Panc1 (cell line): ENCODE measurements at regions not wholly inside any gene's neighbourhood (a gene's known extent, or its start where the extent isn't known, plus 50 kb on each side); places are given as distances from the start of the nearest gene placed in this dataset.

Experiments
- POLR2AphosphoS5 ChIP-seq: IDR thresholded peaks from 2 replicates; pipeline ENCODE4 v1.6.1; 2012; ENCODE audit warnings: mild to moderate bottlenecking, low read depth, low read length, moderate library complexity
- SIN3A ChIP-seq: IDR thresholded peaks from 2 replicates; pipeline ENCODE4 v1.6.1; 2012; ENCODE audit warnings: low read depth, mild to moderate bottlenecking, low read length, moderate library complexity, borderline replicate concordance; ENCODE audit not compliant: insufficient read depth
- TF ChIP-seq, protein P1 (sequence below): fragments of 450-650 bp; IDR thresholded peaks from 2 replicates; pipeline ENCODE4 v1.5.1; 2017; ENCODE audit warnings: mild to moderate bottlenecking
- TF ChIP-seq, protein P2 (sequence below), 2 experiments: IDR thresholded peaks; 2 replicates each; pipeline ENCODE4 v1.6.1; 2011 to 2012; ENCODE audit warnings: low read depth in 2 of 2, control low read depth in 1 of 2, low read length in 1 of 2, mild to moderate bottlenecking in 1 of 2, moderate library complexity in 1 of 2; ENCODE audit not compliant: insufficient read depth in 1 of 2

DNA sequence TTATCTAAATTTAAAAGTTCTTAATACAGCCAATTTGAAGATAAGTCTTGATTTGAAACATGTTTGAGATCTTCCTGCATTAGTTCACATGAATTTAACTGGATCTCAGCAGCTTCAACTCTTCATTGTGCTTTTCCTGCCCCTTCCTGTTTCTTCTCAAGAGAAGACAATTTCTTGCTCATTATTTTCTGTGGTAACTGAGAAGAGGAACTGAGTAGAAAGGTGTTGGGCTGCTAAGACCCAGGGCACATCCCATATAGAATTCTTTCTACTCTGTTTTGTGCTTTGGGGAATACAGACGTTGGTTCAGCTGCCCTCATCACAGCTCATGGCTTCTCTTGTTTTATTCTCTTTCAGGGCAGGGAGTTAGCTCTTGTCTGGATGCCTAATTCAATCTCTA is 110.2 kb downstream of the SNAPC1 start:
- TF ChIP-seq, protein P1, sequence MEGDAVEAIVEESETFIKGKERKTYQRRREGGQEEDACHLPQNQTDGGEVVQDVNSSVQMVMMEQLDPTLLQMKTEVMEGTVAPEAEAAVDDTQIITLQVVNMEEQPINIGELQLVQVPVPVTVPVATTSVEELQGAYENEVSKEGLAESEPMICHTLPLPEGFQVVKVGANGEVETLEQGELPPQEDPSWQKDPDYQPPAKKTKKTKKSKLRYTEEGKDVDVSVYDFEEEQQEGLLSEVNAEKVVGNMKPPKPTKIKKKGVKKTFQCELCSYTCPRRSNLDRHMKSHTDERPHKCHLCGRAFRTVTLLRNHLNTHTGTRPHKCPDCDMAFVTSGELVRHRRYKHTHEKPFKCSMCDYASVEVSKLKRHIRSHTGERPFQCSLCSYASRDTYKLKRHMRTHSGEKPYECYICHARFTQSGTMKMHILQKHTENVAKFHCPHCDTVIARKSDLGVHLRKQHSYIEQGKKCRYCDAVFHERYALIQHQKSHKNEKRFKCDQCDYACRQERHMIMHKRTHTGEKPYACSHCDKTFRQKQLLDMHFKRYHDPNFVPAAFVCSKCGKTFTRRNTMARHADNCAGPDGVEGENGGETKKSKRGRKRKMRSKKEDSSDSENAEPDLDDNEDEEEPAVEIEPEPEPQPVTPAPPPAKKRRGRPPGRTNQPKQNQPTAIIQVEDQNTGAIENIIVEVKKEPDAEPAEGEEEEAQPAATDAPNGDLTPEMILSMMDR, result no peak
- TF ChIP-seq SIN3A, result no peak
- no peak for TF ChIP-seq POLR2AphosphoS5
- TF ChIP-seq, protein P2, sequence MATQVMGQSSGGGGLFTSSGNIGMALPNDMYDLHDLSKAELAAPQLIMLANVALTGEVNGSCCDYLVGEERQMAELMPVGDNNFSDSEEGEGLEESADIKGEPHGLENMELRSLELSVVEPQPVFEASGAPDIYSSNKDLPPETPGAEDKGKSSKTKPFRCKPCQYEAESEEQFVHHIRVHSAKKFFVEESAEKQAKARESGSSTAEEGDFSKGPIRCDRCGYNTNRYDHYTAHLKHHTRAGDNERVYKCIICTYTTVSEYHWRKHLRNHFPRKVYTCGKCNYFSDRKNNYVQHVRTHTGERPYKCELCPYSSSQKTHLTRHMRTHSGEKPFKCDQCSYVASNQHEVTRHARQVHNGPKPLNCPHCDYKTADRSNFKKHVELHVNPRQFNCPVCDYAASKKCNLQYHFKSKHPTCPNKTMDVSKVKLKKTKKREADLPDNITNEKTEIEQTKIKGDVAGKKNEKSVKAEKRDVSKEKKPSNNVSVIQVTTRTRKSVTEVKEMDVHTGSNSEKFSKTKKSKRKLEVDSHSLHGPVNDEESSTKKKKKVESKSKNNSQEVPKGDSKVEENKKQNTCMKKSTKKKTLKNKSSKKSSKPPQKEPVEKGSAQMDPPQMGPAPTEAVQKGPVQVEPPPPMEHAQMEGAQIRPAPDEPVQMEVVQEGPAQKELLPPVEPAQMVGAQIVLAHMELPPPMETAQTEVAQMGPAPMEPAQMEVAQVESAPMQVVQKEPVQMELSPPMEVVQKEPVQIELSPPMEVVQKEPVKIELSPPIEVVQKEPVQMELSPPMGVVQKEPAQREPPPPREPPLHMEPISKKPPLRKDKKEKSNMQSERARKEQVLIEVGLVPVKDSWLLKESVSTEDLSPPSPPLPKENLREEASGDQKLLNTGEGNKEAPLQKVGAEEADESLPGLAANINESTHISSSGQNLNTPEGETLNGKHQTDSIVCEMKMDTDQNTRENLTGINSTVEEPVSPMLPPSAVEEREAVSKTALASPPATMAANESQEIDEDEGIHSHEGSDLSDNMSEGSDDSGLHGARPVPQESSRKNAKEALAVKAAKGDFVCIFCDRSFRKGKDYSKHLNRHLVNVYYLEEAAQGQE (IDR thresholded peaks at IDR 0.05; ENCODE audit: insufficient read depth in 1 of 2, low read depth in 2 of 2, low read length in 1 of 2), result no peak
